GM18498 (cell line): ENCODE measurements at regions not wholly inside any gene's neighbourhood (a gene's known extent, or its start where the extent isn't known, plus 50 kb on each side); places are given as distances from the start of the nearest gene placed in this dataset.

ENCODE experiments used
- ATAC-seq: cut with Tn5 transposase; IDR thresholded peaks from one replicate; pipeline ENCODE4 v1.9.1; 2021; ENCODE audit warnings: mild to moderate bottlenecking, moderate library complexity; ENCODE audit not compliant: unreplicated experiment

- ATAC-seq = no peak
Observed at GRCh38 chr6:22925920-22926789, 356.8 kb downstream of the HDGFL1 start.

- no peak for ATAC-seq
Observed at GRCh38 chr6:22926790-22927354, 357.5 kb downstream of the HDGFL1 start.

GRCh38 chr6:22928775-22929174, 359.4 kb downstream of the HDGFL1 start:
- no peak for ATAC-seq

GRCh38 chr6:22929311-22929985, 360.1 kb downstream of the HDGFL1 start:
- no peak for ATAC-seq

GRCh38 chr6:22940581-22941290, 371.4 kb downstream of the HDGFL1 start:
- no peak for ATAC-seq

- ATAC-seq = no peak
Observed at GRCh38 chr6:22942403-22942802, 373.0 kb downstream of the HDGFL1 start.

- no peak for ATAC-seq
Observed at GRCh38 chr6:22943327-22943726, 374.0 kb downstream of the HDGFL1 start.

- no peak for ATAC-seq
Observed at GRCh38 chr6:22949967-22950366, 380.6 kb downstream of the HDGFL1 start.

GRCh38 chr6:22952097-22952496, 382.7 kb downstream of the HDGFL1 start:
- no peak for ATAC-seq

GRCh38 chr6:22954749-22955385, 385.5 kb downstream of the HDGFL1 start:
- ATAC-seq = peak; percentile 63

GRCh38 chr6:22956029-22956681, 386.8 kb downstream of the HDGFL1 start:
- no peak for ATAC-seq

- no peak for ATAC-seq
Observed at GRCh38 chr6:22958677-22959076, 389.3 kb downstream of the HDGFL1 start.

GRCh38 chr6:22959571-22959970, 390.2 kb downstream of the HDGFL1 start:
- no peak for ATAC-seq

- ATAC-seq = no peak
Observed at GRCh38 chr6:22964334-22964733, 395.0 kb downstream of the HDGFL1 start.

- ATAC-seq = no peak
Observed at GRCh38 chr6:22965889-22966288, 396.5 kb downstream of the HDGFL1 start.

GRCh38 chr6:22966691-22967422, 397.5 kb downstream of the HDGFL1 start:
- no peak for ATAC-seq

- no peak for ATAC-seq
Observed at GRCh38 chr6:22970004-22970403, 400.6 kb downstream of the HDGFL1 start.

- no peak for ATAC-seq
Observed at GRCh38 chr6:22972771-22973170, 403.4 kb downstream of the HDGFL1 start.

GRCh38 chr6:22975079-22975478, 405.7 kb downstream of the HDGFL1 start:
- no peak for ATAC-seq

- no peak for ATAC-seq
Observed at GRCh38 chr6:22980446-22980845, 411.1 kb downstream of the HDGFL1 start.
